Spleen (tissue), 7 donors: ENCODE measurements at regions not wholly inside any gene's neighbourhood (a gene's known extent, or its start where the extent isn't known, plus 50 kb on each side); places are given as distances from the start of the nearest gene placed in this dataset.

ENCODE experiments used
- CTCF ChIP-seq, 11 experiments: fragments of 200-600 bp in 7 of 11; fragments of 450-650 bp in 4 of 11; sonication (generic) in 4 of 11; IDR thresholded peaks in 8 of 11; conservative IDR thresholded peaks in 3 of 11; 1 replicate in 7 of 11; 2 replicates in 4 of 11; pipeline versions ENCODE4 v1.4.0 to v1.8.0; 2016 to 2021; ENCODE audit warnings: antibody characterized with exemption in 11 of 11, inconsistent platforms in 4 of 11, mild to moderate bottlenecking in 1 of 11
- POLR2A ChIP-seq, 3 donors: fragments of 450-650 bp; IDR thresholded peaks; one replicate each; pipeline ENCODE4 v1.5.1; 2017; ENCODE audit warnings: antibody characterized with exemption in 3 of 3, mild to moderate bottlenecking in 1 of 3
- POLR2AphosphoS5 ChIP-seq, 3 donors: sonication (generic); formaldehyde crosslinking; IDR thresholded peaks; one replicate each; pipeline ENCODE4 v1.5.1; 2017; ENCODE audit warnings: antibody characterized with exemption in 3 of 3
- donor health status: DM: no; HTN: no; CAD: no; lungs with moderate emphysema.
- donor health status: DM: no; HTN: no; CAD: no.
- donor health status: DM: no; HTN: no; CAD: no.

- TF ChIP-seq CTCF (IDR thresholded peaks at IDR 0.05 in 8 of 11, conservative IDR thresholded peaks at IDR 0.05 in 3 of 11) (no peak), POLR2A (IDR thresholded peaks at IDR 0.05) (no peak), POLR2AphosphoS5 (IDR thresholded peaks at IDR 0.05) (no peak)
Measured at GRCh38 chrX:110536816-110537215, 178.2 kb downstream of the RTL9 start.
